Cardiac muscle cell (in vitro differentiated cells and primary cell): ENCODE measurements at regions not wholly inside any gene's neighbourhood (a gene's known extent, or its start where the extent isn't known, plus 50 kb on each side); places are given as distances from the start of the nearest gene placed in this dataset.

Experiments used
- DNase-seq, 2 donors: peaks; one replicate each; pipeline versions ENCODE4 v3.0.0 to v3.0.0-alpha.2; 2010 to 2017; ENCODE audit warnings: low read depth in 1 of 2, low spot score in 1 of 2
- H3K27ac ChIP-seq: fragments of 200-600 bp; sonication (generic); 2 replicates; pipeline ENCODE4 v1.5.1; 2016
- H3K27me3 ChIP-seq: fragments of 200-600 bp; sonication (generic); 2 replicates; pipeline ENCODE4 v1.6.0; 2016; ENCODE audit warnings: control low read depth
- H3K36me3 ChIP-seq: fragments of 200-600 bp; sonication (generic); 2 replicates; pipeline ENCODE4 v1.5.1; 2016; ENCODE audit warnings: control low read depth
- H3K4me1 ChIP-seq: fragments of 200-600 bp; sonication (generic); 2 replicates; pipeline ENCODE4 v1.8.1; 2017; ENCODE audit warnings: low read depth, mild to moderate bottlenecking, mixed run types
- H3K4me3 ChIP-seq: fragments of 200-600 bp; sonication (generic); 2 replicates; pipeline ENCODE4 v1.5.1; 2016; ENCODE audit warnings: mild to moderate bottlenecking
- H3K9me3 ChIP-seq: fragments of 200-600 bp; sonication (generic); 2 replicates; pipeline ENCODE4 v1.5.1; 2017; ENCODE audit warnings: low read depth, mild to moderate bottlenecking, control low read depth
- CTCF ChIP-seq: IDR thresholded peaks from 2 replicates; pipeline ENCODE4 v1.5.1; 2012; ENCODE audit warnings: low read depth, mild to moderate bottlenecking, low read length

- H3K4me3 ChIP-seq: no peak overlapping the region
- H3K27me3 ChIP-seq: no peaks in the 10 kb centered on the region
- TF ChIP-seq CTCF: no peak
- no peak for DNase-seq
- H3K9me3 ChIP-seq: no peaks in the 10 kb centered on the region
- no peaks in the 10 kb centered on the region for H3K4me1 ChIP-seq
- no peaks in the 10 kb centered on the region for H3K36me3 ChIP-seq
- no peak overlapping the region for H3K27ac ChIP-seq
These were observed 50.1 kb upstream of the ATP12A start for GRCh38 chr13:24630121-24630520.
